ENCODE measurements at regions not wholly inside any gene's neighbourhood (a gene's known extent, or its start where the extent isn't known, plus 50 kb on each side); places are given as distances from the start of the nearest gene placed in this dataset.

DNA sequence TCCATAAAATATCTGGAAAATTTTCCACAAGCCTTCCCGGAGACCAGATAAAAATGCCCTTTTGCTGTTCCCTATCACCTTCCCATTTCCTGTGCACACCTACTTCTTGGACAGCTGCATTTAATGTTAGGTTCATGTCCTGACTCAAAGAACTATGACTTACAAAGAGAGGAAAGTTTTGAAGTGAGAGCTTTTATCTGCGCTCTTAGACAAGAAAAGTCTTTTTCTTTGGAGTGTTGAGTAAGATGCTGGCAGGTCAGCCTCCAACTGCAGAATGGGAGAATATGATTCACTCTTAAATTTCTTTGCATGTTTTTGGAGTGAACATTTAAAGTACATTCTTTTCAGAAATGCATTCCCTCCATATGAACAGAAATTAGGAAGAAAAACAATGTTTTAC is 147.3 kb upstream of the DPH6 start:
- WGBS (ENCODE audit: missing lambda C conversion rate), result 86% methylated on average over 2 of the region's 2 CpGs
- ChIA-PET POLR2A (no interaction called here), CTCF (no interaction called here)
- FAIRE-seq, result no peak
- Histone ChIP-seq H3K4me1 (peaks cover 21% of the 10 kb centered on the region), H3K27ac (no peak overlapping the region), H3K4me3 (no peak overlapping the region), H3K4me2 (no peak overlapping the region), H3K9me3 (no peaks in the 10 kb centered on the region)
- TF ChIP-seq EHF (CRISPR knock-in tag; IDR thresholded peaks at IDR 0.05) (no peak), FOSB (CRISPR knock-in tag; IDR thresholded peaks at IDR 0.05) (no peak), NR3C1 (IDR thresholded peaks at IDR 0.05) (no peak), HEYL (CRISPR knock-in tag; IDR thresholded peaks at IDR 0.05) (no peak), RFX5 (IDR thresholded peaks at IDR 0.05) (no peak), POLR2A (IDR thresholded peaks at IDR 0.05; ENCODE audit: low read length) (no peak), ZSCAN20 (CRISPR knock-in tag; IDR thresholded peaks at IDR 0.05) (no peak), RNF2 (IDR thresholded peaks at IDR 0.05; ENCODE audit: borderline replicate concordance, low read depth) (no peak), POLR2AphosphoS2 (conservative IDR thresholded peaks at IDR 0.05; ENCODE audit: low read length) (no peak), FOXS1 (CRISPR knock-in tag; IDR thresholded peaks at IDR 0.05) (no peak), KDM5A (IDR thresholded peaks at IDR 0.05) (no peak), SMC3 (IDR thresholded peaks at IDR 0.05) (no peak), REST (IDR thresholded peaks at IDR 0.05) (no peak), JUN (IDR thresholded peaks at IDR 0.05) (no peak), CTCF (IDR thresholded peaks at IDR 0.05) (no peak), GATA3 (IDR thresholded peaks at IDR 0.05; ENCODE audit: borderline replicate concordance) (no peak), BHLHE40 (IDR thresholded peaks at IDR 0.05; ENCODE audit: low read depth, low read length) (no peak), CHD4 (IDR thresholded peaks at IDR 0.05; ENCODE audit: borderline replicate concordance) (no peak)
- TF ChIP-seq, protein P1, sequence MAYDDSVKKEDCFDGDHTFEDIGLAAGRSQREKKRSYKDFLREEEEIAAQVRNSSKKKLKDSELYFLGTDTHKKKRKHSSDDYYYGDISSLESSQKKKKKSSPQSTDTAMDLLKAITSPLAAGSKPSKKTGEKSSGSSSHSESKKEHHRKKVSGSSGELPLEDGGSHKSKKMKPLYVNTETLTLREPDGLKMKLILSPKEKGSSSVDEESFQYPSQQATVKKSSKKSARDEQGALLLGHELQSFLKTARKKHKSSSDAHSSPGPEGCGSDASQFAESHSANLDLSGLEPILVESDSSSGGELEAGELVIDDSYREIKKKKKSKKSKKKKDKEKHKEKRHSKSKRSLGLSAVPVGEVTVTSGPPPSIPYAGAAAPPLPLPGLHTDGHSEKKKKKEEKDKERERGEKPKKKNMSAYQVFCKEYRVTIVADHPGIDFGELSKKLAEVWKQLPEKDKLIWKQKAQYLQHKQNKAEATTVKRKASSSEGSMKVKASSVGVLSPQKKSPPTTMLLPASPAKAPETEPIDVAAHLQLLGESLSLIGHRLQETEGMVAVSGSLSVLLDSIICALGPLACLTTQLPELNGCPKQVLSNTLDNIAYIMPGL (CRISPR knock-in tag; IDR thresholded peaks at IDR 0.05; ENCODE audit: borderline replicate concordance), result no peak
- TF ChIP-seq, protein P2, sequence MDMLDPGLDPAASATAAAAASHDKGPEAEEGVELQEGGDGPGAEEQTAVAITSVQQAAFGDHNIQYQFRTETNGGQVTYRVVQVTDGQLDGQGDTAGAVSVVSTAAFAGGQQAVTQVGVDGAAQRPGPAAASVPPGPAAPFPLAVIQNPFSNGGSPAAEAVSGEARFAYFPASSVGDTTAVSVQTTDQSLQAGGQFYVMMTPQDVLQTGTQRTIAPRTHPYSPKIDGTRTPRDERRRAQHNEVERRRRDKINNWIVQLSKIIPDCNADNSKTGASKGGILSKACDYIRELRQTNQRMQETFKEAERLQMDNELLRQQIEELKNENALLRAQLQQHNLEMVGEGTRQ (IDR thresholded peaks at IDR 0.05), result no peak
- no peak for DNase-seq (ENCODE audit: low read depth in 1 of 2, low spot score in 1 of 2)
- no peak for ATAC-seq

- DNase-seq (ENCODE audit: low read depth in 1 of 2, low spot score in 1 of 2), result no peak
- Histone ChIP-seq H3K4me3 (no peak overlapping the region), H3K9me3 (no peaks in the 10 kb centered on the region), H3K4me2 (0 out of 3 replicates have a peak overlapping the region, but pooled peaks have one; percentile 1), H3K4me1 (peaks cover 22% of the 10 kb centered on the region), H3K27ac (no peak overlapping the region)
- WGBS (ENCODE audit: missing lambda C conversion rate), result 34% methylated on average over 3 of the region's 3 CpGs
- ATAC-seq, result no peak
- no peak for FAIRE-seq
- TF ChIP-seq, protein P1 (CRISPR knock-in tag; IDR thresholded peaks at IDR 0.05; ENCODE audit: borderline replicate concordance), result no peak
- TF ChIP-seq CBX2 (IDR thresholded peaks at IDR 0.05; ENCODE audit: borderline replicate concordance, low read depth), result no peak
- no peak for TF ChIP-seq CBX8 (IDR thresholded peaks at IDR 0.05)
- TF ChIP-seq PBX3 (IDR thresholded peaks at IDR 0.05), result no peak
- no peak for TF ChIP-seq CHD4 (IDR thresholded peaks at IDR 0.05; ENCODE audit: borderline replicate concordance)
- TF ChIP-seq RAD21 (conservative IDR thresholded peaks at IDR 0.05 in 1 of 2, IDR thresholded peaks at IDR 0.05 in 1 of 2), result no peak
- no peak for TF ChIP-seq RCOR1 (IDR thresholded peaks at IDR 0.05; ENCODE audit: low read depth, low read length)
- POLR2A ChIA-PET, result no interaction called here
- CTCF ChIA-PET, result no interaction called here
These were observed 147.9 kb upstream of the DPH6 start for GRCh38 chr15:35693886-35694285.
